DND-41 (cell line): ENCODE measurements at regions not wholly inside any gene's neighbourhood (a gene's known extent, or its start where the extent isn't known, plus 50 kb on each side); places are given as distances from the start of the nearest gene placed in this dataset.

ENCODE experiments used
- CTCF ChIP-seq: IDR thresholded peaks from 2 replicates; pipeline ENCODE4 v1.5.1; 2012; ENCODE audit warnings: borderline replicate concordance, low read length, moderate library complexity, mild to moderate bottlenecking; ENCODE audit not compliant: poor library complexity, severe bottlenecking; ENCODE audit errors: extremely low read depth
- EZH2 ChIP-seq: IDR thresholded peaks from 3 replicates; pipeline ENCODE4 v1.6.1; 2012; ENCODE audit warnings: borderline replicate concordance, low read depth, mild to moderate bottlenecking, moderate library complexity, low read length, inconsistent platforms; ENCODE audit not compliant: severe bottlenecking

- TF ChIP-seq CTCF, result no peak
- TF ChIP-seq EZH2, result no peak
Observed at GRCh38 chrX:15191830-15192229, 78.1 kb downstream of the ASB9 start.
